HG03469 (cell line): ENCODE measurements at regions not wholly inside any gene's neighbourhood (a gene's known extent, or its start where the extent isn't known, plus 50 kb on each side); places are given as distances from the start of the nearest gene placed in this dataset.
"Not testable (repeated sequence)": the region's sequence is repeated elsewhere in the genome, so short reads cannot be mapped to it uniquely, and the experiment has no call there.

ENCODE experiments used
- ATAC-seq: cut with Tn5 transposase; IDR thresholded peaks from one replicate; pipeline ENCODE4 v1.9.1; 2021; ENCODE audit warnings: mild to moderate bottlenecking, moderate library complexity, moderate number of reproducible peaks; ENCODE audit not compliant: unreplicated experiment

DNA sequence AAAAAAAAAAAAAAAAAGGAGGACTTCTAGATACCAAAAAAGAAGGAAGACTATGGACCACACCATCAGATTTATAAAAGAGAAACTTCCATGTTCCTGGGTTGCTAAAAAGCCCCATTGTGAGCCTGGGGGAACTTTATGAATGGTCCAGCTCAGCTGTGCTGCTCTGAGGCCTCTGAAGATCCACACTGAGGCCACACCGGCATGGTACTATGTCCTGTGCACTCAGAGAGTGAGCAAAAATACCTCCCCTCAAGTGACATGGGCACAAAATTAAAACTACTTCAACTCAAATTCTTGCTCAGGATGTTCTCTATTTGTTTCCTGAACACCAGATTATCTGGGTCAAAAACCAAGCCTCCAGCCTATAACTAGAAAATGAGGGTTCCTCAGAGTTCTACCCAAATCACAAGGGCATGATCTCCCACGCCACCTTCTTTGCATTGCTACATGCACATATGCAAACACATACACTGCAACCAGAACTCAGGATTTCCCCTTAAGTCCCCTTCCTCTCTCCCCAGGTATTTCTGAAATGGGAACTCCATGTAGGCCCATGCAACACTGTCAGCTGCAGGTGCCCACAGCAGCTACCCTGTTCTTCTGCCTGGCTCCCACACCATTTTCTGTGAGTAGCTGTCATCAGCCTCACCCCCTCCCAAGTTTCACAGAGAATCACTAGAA, 94.4 kb downstream of the SH3GLB1 start:
- peak; percentile 58 for ATAC-seq

DNA sequence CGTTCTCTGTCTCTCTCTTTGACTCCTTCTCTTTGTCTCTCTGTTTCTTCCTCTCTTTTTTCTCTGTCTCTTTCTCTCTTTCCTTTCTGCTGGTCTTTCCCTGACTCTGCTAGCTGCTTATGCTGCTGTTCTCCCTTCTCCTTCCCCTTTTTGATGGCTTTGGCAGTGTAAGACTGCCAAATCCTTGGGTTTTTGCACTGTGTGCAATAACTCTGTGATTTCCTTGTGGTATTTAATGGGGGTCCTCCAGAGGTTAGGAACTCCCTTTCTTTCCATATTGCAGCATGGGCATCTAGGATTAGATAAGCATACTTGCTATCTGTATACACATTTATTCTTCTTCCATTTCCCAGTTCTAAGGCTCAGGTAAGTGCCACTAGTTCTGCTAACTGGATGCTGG, 99.3 kb downstream of the SH3GLB1 start:
- not testable (repeated sequence) for ATAC-seq

GRCh38 chr1:86805898-86806519, 101.6 kb downstream of the SH3GLB1 start:
- ATAC-seq = not testable (repeated sequence)

- ATAC-seq = no peak
These were observed 102.6 kb downstream of the SELENOF start for GRCh38 chr1:86811142-86811924.

DNA sequence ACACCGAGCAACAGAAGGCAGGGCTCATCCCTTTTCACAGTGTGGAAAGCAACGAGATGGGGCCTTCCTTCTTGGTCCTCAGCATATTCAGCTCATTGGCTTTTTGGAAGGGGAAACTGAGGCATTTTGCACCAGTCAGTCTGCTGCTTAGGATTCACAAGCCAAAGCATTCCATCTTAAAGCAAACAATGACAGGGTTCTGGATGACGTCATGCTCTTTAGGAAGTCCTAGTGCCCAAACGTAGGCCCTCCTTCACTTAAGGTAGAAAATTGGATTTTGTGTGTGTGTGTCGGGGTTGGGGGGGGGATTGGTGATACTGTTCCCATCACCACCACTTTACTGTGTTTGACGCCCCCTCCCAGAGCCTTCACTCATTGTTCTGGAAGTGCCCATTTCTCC, 101.6 kb downstream of the SELENOF start:
- no peak for ATAC-seq
